Ectodermal cell (in vitro differentiated cells): ENCODE measurements at regions not wholly inside any gene's neighbourhood (a gene's known extent, or its start where the extent isn't known, plus 50 kb on each side); places are given as distances from the start of the nearest gene placed in this dataset.

Experiments used
- H3K27ac ChIP-seq: 2 replicates; pipeline ENCODE4 v1.7.0; 2013; ENCODE audit warnings: mild to moderate bottlenecking, low read depth, low read length; ENCODE audit not compliant: insufficient read depth, poor library complexity, severe bottlenecking
- H3K27me3 ChIP-seq: 2 replicates; pipeline ENCODE4 v1.7.0; 2013; ENCODE audit warnings: mild to moderate bottlenecking, low read length; ENCODE audit not compliant: insufficient read depth, control insufficient read depth, poor library complexity, severe bottlenecking
- H3K36me3 ChIP-seq: one replicate; pipeline ENCODE4 v1.7.0; 2013; ENCODE audit warnings: low read length; ENCODE audit not compliant: control insufficient read depth, insufficient read depth
- H3K4me1 ChIP-seq: one replicate; pipeline ENCODE4 v1.7.0; 2013; ENCODE audit warnings: low read length; ENCODE audit not compliant: control insufficient read depth, insufficient read depth
- H3K4me3 ChIP-seq: 2 replicates; pipeline ENCODE4 v1.7.0; 2013; ENCODE audit warnings: low read depth, low read length, control low read depth; ENCODE audit not compliant: insufficient read depth
- H3K9me3 ChIP-seq: 2 replicates; pipeline ENCODE4 v1.7.0; 2013; ENCODE audit warnings: mild to moderate bottlenecking, low read length, moderate library complexity; ENCODE audit not compliant: control insufficient read depth
- WGBS, 2 experiments: methylation state at CpG; one replicate each; pipeline ENCODE4 v1.1.7; 2013; ENCODE audit warnings: missing lambda C conversion rate in 2 of 2; 5-methylcytosine and 5-hydroxymethylcytosine counted together

- no peak overlapping the region for H3K27ac ChIP-seq
- no peaks in the 10 kb centered on the region for H3K9me3 ChIP-seq
- H3K4me1 ChIP-seq, result no peaks in the 10 kb centered on the region
- H3K36me3 ChIP-seq, result no peaks in the 10 kb centered on the region
- 91 to 100% methylated on average over 1 to 3 of the region's 3 CpGs for WGBS, 2 experiments
- no peaks in the 10 kb centered on the region for H3K27me3 ChIP-seq
- H3K4me3 ChIP-seq, result no peak overlapping the region
Observed at GRCh38 chr13:89857502-89857901, 1490.0 kb upstream of the MIR17HG start.

- Histone ChIP-seq H3K4me3 (no peak overlapping the region), H3K4me1 (no peaks in the 10 kb centered on the region)
- 91 to 98% methylated on average over 7 to 10 of the region's 13 CpGs for WGBS, 2 experiments
Observed at GRCh38 chr13:89862011-89862690, 1485.3 kb upstream of the MIR17HG start.

GRCh38 chr13:89862691-89863036 lies 1484.8 kb upstream of the MIR17HG start:
- Histone ChIP-seq H3K27ac (no peak overlapping the region), H3K36me3 (no peaks in the 10 kb centered on the region), H3K4me1 (no peaks in the 10 kb centered on the region), H3K4me3 (no peak overlapping the region), H3K9me3 (no peaks in the 10 kb centered on the region), H3K27me3 (no peaks in the 10 kb centered on the region)
- WGBS, 2 experiments, result 94 to 95% methylated on average over 4 of the region's 4 CpGs

More at GRCh38 chr13:89862011-89862690, 1485.3 kb upstream of the MIR17HG start:
- H3K27me3 ChIP-seq, result no peaks in the 10 kb centered on the region
- H3K9me3 ChIP-seq, result no peaks in the 10 kb centered on the region
- H3K27ac ChIP-seq, result no peak overlapping the region
- H3K36me3 ChIP-seq, result no peaks in the 10 kb centered on the region

GRCh38 chr13:89865164-89866064 lies 1482.1 kb upstream of the MIR17HG start:
- no peaks in the 10 kb centered on the region for H3K36me3 ChIP-seq
- H3K9me3 ChIP-seq, result no peaks in the 10 kb centered on the region
- no peak overlapping the region for H3K27ac ChIP-seq
- no peaks in the 10 kb centered on the region for H3K27me3 ChIP-seq
- 89 to 96% methylated on average over 5 of the region's 5 CpGs for WGBS, 2 experiments
- no peaks in the 10 kb centered on the region for H3K4me1 ChIP-seq
- no peak overlapping the region for H3K4me3 ChIP-seq

GRCh38 chr13:89869312-89869711 lies 1478.2 kb upstream of the MIR17HG start:
- Histone ChIP-seq H3K4me3 (no peak overlapping the region), H3K27ac (no peak overlapping the region), H3K36me3 (no peaks in the 10 kb centered on the region), H3K9me3 (no peaks in the 10 kb centered on the region), H3K27me3 (no peaks in the 10 kb centered on the region), H3K4me1 (no peaks in the 10 kb centered on the region)
- 100% methylated on average over 1 of the region's 1 CpG; no CpG with 5 or more reads in 1 of the 2 experiments for WGBS, 2 experiments

GRCh38 chr13:89878904-89879303 lies 1468.6 kb upstream of the MIR17HG start:
- H3K9me3 ChIP-seq, result no peaks in the 10 kb centered on the region
- H3K4me1 ChIP-seq, result no peaks in the 10 kb centered on the region
- no peaks in the 10 kb centered on the region for H3K36me3 ChIP-seq
- H3K4me3 ChIP-seq, result no peak overlapping the region
- H3K27me3 ChIP-seq, result no peaks in the 10 kb centered on the region
- WGBS, 2 experiments, result 36 to 41% methylated on average over 1 of the region's 1 CpG
- no peak overlapping the region for H3K27ac ChIP-seq

GRCh38 chr13:89880201-89880600 lies 1467.3 kb upstream of the MIR17HG start:
- no peaks in the 10 kb centered on the region for H3K36me3 ChIP-seq
- 88 to 93% methylated on average over 13 of the region's 13 CpGs for WGBS, 2 experiments
- H3K4me3 ChIP-seq, result no peak overlapping the region
- no peaks in the 10 kb centered on the region for H3K9me3 ChIP-seq
- H3K4me1 ChIP-seq, result no peaks in the 10 kb centered on the region
- no peaks in the 10 kb centered on the region for H3K27me3 ChIP-seq
- no peak overlapping the region for H3K27ac ChIP-seq

GRCh38 chr13:89883893-89884448 lies 1463.5 kb upstream of the MIR17HG start:
- WGBS, 2 experiments, result 93% methylated on average over 41 of the region's 41 CpGs
- H3K9me3 ChIP-seq, result no peaks in the 10 kb centered on the region
- no peaks in the 10 kb centered on the region for H3K4me1 ChIP-seq
- H3K27ac ChIP-seq, result no peak overlapping the region
- no peak overlapping the region for H3K4me3 ChIP-seq
- H3K36me3 ChIP-seq, result no peaks in the 10 kb centered on the region
- no peaks in the 10 kb centered on the region for H3K27me3 ChIP-seq

- Histone ChIP-seq H3K9me3 (no peaks in the 10 kb centered on the region), H3K36me3 (no peaks in the 10 kb centered on the region), H3K4me1 (no peaks in the 10 kb centered on the region)
Observed at GRCh38 chr13:89890806-89891205, 1456.7 kb upstream of the MIR17HG start.

GRCh38 chr13:89891416-89891815 lies 1456.1 kb upstream of the MIR17HG start:
- Histone ChIP-seq H3K9me3 (no peaks in the 10 kb centered on the region), H3K27ac (no peak overlapping the region), H3K36me3 (no peaks in the 10 kb centered on the region), H3K27me3 (no peaks in the 10 kb centered on the region), H3K4me3 (no peak overlapping the region), H3K4me1 (no peaks in the 10 kb centered on the region)
- WGBS, 2 experiments, result no CpG with 5 or more reads among the region's 2 CpGs

More at GRCh38 chr13:89890806-89891205, 1456.7 kb upstream of the MIR17HG start:
- no peak overlapping the region for H3K4me3 ChIP-seq
- H3K27ac ChIP-seq, result no peak overlapping the region
- no peaks in the 10 kb centered on the region for H3K27me3 ChIP-seq
